Retinal pigment epithelial cell (primary cell): ENCODE measurements at regions not wholly inside any gene's neighbourhood (a gene's known extent, or its start where the extent isn't known, plus 50 kb on each side); places are given as distances from the start of the nearest gene placed in this dataset.
A peak's percentile ranks its signal among the peaks of the same experiment; 100 is the strongest.

Experiments used
- DNase-seq: peaks from one replicate; pipeline ENCODE4 v3.0.0-alpha.2; 2010; ENCODE audit warnings: low read depth
- H3K4me3 ChIP-seq: 2 replicates; pipeline ENCODE4 v1.5.1; 2011; ENCODE audit warnings: mild to moderate bottlenecking, low read length, control low read depth, moderate library complexity
- CTCF ChIP-seq: conservative IDR thresholded peaks from 2 replicates; pipeline ENCODE4 v1.5.1; 2011; ENCODE audit warnings: low read depth, low read length, control low read depth, inconsistent platforms

DNA sequence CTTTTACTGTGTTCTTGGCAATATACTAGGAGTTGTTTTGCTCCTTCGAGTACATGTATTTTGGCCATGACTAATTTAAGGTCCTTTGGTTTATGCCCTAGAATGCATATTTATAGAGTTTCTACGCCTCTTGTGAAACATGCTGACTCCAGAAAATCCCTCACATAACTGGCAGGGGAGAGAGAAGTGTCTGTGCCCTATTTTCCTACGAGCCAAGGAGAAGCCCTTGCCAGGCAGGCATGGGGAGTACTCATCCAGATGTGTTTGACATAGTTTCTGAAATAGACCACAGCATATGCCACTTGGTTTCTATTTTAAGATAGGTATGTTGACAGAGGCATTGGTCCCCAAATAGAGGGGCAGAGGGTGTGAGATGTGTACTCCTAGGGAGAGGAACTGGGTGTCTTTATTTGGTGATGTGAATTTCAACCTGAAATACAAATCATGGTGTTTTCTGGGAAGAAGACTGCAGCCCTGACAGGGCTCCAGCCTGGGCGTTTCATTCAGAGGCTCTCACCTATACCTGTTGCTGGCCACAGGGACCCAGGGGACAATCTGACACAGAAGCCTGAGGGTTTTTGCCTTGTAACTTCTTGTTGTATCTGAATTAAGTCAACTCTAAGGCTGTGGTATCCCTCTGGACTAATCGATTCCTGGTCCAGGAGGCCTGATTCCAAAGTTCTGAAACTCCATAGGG lies 267.8 kb upstream of the C2CD4B start:
- no peak for TF ChIP-seq CTCF
- DNase-seq: no peak
- H3K4me3 ChIP-seq: no peak overlapping the region

DNA sequence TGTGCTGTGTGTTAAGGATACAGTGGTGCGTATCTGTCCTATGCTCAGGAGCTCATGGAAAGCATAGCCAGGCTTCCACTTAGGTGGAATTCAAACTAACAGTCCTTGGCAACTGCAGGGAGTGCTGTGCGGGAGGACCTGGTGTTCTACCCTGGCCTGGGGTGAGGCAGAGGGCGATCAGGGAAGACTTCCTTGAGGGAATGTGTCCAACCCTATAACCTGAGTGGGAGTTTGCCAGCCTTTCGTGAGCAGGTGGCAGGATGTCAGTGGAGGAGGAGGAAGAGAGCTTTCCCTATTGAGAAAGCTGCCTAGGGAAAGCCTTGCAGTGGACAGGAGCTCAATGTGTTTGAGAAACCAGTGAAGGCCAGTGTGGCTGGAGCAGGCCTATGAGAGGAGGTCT lies 271.1 kb upstream of the C2CD4B start:
- H3K4me3 ChIP-seq: no peak overlapping the region
- no peak for TF ChIP-seq CTCF
- no peak for DNase-seq

DNA sequence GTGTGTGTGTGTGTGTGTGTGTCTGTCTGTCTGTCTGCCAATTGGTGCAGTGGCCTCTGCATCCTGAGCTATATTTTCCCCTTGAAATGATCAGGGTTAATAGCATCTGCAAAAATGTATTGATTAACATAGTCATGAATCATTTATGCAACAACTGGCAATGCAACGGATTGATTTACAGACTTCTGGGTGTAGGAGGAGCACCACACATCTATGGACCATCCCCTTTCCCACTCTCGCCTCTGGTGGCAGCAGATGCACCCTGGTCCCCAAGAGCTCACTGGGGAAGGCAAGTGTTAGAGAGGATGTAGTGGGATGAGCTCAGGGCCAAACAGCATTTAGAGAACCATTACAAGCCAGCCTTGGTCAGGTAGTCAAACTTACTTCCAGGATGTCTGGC lies 272.7 kb upstream of the C2CD4B start:
- H3K4me3 ChIP-seq: no peak overlapping the region
- no peak for DNase-seq
- no peak for TF ChIP-seq CTCF

- DNase-seq: no peak
- no peak for TF ChIP-seq CTCF
- no peak overlapping the region for H3K4me3 ChIP-seq
These were observed 274.5 kb upstream of the C2CD4B start for GRCh38 chr15:62439543-62440016.

GRCh38 chr15:62440362-62441105 lies 275.4 kb upstream of the C2CD4B start:
- no peak overlapping the region for H3K4me3 ChIP-seq
- TF ChIP-seq CTCF: no peak
- DNase-seq: no peak

DNA sequence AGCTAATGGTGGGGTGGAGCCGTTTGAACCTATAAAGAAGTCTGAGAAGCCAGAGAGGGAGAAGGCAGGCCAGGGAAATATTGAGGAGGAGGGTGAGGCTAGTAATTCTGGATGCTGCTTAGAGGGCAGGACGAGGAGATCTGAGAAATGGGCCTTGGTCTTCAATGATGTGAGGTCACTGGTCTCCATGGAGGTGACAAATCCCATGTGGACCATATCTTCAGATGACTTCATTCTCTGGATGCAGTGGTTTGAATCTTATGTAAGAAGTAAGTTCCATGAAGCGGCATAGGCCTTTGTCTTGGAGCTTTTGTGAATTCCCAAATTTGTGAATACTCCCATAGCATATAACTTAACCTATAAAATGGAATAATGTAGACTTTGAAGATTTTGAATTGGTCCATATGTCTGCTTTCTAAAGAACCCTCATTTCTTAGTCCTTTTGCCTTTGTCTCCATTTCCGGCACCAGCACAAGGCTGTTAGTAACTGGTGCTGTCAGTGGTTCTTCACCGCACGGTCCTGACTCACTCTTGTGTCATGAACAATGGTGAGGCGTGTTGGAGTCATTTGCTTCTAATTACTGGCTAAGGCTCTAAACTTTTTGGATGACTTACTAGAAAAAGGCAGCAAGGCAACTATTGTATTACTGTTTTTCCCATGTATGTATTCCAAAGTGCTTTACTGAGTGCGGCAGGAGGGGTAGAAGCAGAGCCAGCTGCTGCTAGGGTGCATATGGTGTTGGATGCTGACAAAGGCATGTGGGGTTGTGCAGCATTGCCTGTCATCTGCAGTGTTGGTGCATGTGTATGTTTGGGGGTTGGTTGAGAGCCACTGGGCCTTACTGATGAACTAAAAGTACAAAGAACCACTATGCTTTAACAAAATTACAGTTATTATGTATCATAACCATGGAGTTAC lies 279.3 kb upstream of the C2CD4B start:
- H3K4me3 ChIP-seq: no peak overlapping the region
- no peak for TF ChIP-seq CTCF
- peak; percentile 77 for DNase-seq
